Right forelimb (tissue), 1 donor: ENCODE measurements at regions not wholly inside any gene's neighbourhood (a gene's known extent, or its start where the extent isn't known, plus 50 kb on each side); places are given as distances from the start of the nearest gene placed in this dataset.
"Not testable (repeated sequence)": the region's sequence is repeated elsewhere in the genome, so short reads cannot be mapped to it uniquely, and the experiment has no call there.

Source experiments
- DNase-seq: peaks from one replicate; pipeline ENCODE4 v3.0.0-alpha.2; 2018

DNA sequence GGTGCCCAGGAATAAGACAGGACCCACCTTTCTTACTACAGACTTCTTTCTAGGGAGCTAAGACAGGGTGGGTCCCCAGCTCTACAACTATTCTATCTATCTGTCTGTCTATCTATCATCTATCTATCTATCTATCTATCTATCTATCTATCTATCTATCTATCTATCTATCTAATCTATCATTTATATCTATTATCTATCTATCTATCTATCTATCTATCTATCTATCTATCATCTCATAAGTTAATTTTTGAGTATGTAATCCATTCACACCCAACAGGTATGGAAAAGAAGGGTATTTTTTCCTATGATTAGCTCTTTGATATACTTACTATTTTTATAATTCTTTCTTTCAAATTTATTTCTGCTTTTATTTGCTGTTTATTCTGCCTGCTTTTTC is 55.9 kb downstream of the BAMBI start:
- DNase-seq = no peak

DNA sequence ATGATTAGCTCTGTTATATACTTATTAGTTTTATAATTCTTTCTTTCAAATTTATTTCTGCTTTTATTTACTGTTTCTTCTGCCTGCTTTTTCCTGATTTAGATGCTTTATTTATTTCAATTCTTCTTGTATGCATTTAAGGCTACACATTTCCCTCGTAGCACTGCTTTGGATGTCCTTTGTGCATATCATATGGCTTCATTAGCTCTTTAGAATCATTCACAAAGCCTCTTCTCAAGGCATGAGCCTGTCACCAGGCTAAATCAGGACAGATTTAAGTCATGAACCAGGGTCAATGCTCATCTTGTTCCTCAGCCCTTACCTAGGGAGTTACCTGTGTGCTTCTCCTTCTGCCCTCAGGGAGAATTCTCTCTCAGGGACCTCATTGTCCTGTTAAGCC is 56.3 kb downstream of the BAMBI start:
- DNase-seq = no peak

DNA sequence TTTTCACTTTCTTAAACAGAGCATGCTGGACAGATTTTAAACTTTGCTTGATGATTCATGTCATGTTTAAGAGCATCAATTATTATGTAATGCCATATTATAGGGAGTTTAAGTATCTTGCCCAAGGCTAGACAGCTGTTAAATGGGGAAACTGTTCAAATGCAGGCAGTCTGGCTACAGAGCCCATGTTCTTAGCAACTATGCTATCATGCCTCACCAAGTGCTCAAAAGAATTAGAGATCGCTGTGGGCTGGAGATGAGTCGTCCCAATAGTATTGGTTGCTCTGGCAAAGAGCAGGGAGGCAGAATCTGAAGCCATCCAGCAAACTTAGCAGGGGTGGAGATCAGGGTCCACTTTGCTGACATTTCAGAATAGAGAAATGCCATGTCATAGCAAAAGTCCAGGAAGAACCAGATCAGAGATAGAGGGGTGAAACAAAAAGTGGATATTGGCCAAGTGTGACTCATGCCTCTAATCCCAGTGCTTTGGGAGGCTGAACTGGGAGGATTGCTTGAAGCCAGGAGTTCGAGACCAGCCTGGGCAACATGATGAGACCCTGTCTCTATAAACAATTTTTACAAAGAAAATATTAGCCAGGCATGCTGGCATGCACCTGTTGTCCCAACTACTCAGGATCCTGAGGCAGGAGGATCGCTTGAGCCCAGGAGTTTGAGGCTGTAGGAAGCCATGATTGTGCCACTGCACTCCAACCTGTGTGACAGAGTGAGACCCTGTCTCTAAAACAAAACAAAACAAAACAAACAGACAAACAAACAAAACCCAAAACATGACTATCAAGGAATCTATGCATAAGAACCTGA is 57.8 kb downstream of the BAMBI start:
- DNase-seq = no peak

DNA sequence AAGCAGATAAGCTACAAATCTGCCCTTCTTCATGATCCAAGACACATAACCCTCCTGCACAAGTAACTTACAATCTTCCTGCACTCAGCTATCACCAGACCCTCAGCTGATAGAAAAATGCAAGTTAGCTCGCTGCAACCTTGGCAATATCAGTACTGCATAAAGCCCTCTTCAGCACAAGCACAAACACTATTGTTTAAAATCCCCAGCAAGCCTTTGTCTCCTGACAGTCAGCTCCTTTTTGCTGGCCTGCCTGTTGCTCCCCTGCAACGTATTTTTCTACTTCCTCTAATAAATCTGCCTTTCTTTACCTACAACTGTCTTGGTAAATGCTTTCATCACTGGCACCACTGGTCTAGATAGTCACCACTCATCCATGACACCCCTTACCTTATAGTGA is 59.8 kb downstream of the BAMBI start:
- DNase-seq = no peak

DNA sequence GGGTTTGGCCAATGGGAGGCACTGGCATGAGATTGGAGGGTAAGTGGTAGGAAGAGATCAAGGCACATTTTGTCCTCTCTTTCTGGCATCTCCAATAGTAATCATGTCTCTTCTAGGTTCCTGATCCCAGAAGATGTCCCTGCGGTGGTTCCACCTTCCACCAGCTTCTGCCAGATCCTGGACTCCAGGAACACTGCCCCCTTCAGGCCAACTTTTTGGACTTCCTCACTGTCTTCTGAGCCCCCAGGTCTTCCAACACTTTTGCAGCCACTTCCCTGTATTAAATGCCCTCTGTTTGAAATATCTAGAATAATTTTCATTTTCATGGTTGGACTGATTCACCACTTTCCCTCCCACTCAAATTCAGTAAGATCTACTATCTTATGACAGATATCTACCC is 60.9 kb downstream of the BAMBI start:
- DNase-seq = no peak

DNA sequence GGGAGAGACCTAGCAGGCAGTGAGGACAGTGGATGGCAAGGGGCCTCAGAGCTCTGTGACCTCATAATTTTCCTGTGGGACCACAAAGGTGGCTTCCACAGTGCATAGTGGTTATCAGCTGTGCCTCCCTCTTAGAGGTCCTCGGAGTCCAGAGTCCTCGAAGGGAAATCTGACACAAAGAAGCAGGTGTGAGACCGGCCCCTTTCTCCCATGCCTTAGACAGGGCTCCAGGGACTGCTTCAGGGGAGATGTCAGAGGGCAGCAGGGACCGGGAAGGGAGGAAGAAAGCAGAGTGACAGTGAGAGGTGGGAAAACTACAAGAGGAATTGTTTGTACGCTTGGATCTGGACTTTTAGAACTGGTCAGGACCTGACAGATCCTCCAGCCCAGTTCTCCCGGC is 66.3 kb downstream of the BAMBI start:
- DNase-seq = no peak

DNA sequence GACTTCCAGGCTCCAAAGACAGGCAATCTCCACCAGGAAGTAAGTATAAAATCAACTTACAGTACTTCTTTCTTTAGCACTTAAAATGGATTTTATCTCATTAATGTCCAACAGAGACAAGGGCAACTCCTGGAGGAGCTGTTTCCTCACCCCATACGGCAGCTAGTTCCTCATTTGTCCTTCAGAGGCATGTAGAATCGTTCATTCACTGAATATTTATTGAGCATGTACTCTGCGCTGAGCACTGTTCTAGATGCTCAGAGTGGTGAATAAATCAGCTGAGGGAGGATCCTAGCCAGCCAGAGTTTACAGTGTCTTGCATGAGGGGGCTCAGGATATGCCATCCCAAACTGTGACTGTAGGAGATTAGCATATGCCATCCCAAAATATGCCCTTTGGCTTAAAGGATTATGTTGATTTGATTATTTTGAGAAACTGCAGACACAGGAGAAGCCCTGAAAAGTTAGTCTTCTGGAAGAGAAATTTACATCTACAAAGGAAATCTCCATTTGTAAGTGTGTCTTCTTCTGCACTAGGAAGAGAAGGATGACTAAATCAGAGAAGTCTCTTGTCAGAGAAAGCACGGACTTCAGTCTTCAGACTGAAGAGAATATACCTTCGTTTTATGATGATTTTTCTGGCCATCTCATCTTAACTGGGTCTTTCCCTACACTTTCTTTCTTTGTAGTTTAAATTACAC is 66.9 kb downstream of the BAMBI start:
- DNase-seq = no peak

DNA sequence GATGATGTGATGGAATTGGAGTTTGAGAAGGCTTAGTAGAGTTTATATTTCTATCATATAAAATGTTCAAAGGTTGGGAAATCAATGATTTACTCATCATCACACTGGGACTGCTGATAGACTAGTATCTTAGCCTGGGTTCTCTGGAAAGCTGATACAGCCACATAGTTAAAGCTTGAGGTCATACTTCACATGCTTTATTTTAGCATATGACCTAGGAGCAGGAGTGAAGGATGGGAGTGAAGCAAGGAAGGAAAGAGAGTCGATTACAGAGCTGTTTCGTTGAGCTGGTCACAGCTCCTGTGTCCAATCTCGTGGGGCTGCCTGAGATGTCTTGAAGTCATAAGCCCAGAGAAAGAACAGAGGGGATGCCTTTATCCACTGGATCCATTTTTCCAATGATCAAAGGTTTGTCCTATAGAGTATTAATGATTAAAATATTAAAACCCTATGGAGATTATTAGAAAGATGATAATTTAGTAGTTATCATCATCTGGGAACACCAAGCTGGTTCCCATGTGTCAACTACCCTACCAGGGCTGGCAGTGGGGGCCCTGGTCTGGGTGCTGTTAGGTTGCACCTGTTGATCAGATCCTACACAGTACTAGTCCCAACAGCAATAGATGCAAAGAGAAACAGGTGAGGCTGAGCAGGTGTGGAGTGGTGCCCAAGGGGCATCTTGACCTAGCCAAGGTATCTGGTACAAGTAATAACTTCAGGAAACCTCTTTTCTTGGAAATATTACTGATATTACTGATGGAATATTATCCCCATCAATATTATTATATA is 77.8 kb downstream of the BAMBI start:
- no peak for DNase-seq

DNA sequence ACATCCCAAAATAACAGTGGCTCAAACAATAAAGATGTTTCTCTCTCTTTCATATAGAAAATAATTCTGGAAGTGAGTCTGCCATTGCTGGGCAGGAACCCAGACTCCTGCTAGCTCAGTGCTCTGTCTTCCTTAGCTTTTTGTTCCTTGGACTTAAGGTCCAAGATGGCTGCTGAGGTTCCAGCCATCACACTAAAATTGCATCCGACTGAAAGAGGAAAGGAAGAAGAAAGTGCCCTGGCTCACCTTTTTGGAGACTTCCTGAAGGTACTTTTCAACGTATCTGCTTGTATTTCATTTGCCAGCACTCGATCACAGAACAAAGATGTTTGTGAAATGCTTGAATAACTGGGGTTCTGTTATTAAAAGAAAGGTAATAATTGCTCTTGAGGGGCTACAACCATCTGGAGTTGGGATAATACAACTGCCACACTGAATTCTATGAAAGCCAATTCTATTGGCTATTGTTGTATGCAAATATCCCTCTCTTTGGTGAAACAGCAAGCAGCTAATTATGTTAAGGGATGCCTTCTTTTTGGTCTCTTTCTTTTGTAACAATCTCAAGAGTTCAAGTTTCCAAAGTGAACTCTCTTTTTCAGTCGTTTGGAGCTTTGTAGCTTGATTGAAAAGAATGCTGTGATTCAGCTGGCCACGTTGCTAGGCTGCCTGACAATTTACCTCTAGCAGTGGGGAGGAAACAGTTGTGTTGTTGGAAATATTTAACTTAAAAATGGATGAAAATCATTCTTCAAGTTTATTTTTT is 83.9 kb downstream of the BAMBI start:
- DNase-seq = no peak

DNA sequence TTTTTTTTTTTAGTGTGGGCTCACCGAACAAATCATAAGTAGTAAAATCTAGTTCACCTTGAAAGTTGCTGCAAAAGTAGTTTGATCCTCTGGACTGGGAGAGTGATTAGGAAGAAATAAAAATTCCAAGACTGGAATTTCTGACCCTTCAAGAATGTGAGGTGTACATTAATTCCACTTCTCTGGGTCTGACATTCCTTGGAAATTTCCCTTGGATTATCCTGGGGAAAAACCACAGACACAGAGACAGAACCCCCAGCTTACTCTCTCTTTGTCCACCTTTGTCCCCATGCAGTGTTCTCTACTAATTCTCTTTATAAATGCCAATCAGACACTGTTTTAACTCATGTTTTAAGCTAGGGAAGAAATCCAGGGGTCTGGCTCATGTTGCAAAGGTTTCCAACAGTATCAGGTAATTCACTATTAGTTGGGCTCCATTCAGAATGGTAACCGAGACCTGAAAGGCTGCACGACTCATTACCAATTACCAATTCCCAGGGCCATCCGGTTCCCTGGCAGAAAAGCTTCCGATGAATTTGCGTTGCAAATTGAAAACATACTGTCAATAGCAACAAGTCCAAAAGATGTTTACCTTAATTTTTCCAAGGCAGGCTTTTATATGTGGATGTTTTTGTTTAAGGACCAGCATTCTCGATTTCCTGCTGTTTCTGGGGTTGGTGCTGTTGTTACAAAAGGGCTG is 86.3 kb downstream of the BAMBI start:
- DNase-seq = no peak

DNA sequence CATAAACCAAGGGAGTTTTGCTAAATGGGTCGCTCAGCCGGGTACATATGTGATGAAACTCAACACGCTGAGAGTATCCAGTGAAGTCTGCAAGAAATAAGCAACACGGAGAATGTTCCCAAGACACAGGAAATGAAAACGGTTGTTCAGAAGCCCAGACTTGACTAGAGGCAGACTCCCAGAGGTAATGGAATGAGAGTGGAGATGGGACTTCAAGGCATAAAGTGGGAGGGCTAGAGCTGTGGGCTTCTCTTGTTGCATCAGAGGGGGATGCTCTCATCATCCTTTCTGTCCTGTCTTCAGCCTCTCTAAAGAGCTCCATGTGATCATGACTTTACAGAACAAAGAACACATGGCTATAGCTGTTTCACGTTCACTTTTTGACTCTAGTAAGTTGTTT is 88.3 kb downstream of the BAMBI start:
- no peak for DNase-seq

DNA sequence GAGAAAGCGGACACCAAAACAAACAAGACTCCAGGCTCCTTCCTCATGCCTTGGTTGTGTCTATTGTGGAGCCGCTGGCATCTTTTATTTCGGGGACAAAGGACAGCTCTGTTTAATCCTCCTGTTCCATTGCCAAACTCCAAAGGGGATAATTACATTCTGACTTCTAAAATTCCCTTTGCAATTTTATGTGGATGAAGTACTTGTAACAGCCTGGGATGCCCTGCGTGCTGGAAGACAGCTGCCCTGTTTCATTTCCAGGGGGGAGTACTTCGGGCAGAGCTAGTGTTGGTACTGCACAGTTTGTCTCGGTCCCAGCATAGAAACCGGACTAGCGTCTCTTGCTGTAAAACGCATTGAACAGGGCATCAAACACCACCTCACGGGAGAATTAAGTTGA is 90.9 kb downstream of the BAMBI start:
- DNase-seq = no peak

DNA sequence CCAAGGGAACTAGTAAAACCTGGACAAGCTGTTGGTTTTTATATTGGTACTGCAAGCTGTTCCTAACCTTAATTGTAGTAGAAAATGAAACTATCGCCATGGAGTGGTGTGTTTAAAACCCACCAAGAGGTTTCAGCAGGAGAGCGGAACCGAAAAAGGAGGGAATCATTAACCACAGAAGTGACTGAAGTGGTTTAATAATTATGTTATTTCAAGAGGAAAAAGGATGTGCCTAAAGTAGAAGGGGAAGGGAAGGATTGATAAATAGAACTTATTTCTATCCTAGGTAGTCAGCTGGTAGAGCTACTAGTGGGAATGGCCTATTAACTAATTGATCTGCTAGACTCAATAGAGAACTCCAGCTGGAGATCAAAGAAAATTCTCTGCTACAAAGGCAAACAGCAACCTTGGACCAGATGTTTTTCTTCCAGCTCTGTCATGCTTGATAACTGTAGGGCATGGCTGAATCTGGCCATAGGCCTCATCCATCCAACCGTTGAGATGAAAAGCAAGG is 91.8 kb downstream of the BAMBI start:
- DNase-seq = no peak

DNA sequence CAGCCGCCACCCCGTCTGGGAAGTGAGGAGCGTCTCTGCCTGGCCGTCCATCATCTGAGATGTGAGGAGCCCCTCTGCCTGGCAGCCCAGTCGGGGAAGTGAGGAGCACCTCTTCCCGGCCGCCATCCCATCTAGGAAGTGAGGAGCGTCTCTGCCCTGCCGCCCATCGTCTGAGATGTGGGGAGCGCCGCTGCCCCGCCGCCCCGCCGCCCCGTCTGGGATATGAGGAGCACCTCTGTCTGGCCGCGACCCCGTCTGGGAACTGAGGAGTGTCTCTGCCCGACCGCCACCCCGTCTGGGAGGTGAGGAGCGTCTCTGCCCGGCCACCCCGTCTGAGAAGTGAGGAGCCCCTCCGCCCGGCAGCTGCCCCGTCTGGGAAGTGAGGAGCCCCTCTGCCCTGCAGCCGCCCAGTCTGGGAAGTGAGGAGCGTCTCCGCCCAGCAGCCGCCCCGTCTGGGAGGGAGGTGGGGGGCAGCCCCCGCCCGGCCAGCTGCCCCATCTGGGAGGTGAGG is 94.3 kb downstream of the BAMBI start:
- not testable (repeated sequence) for DNase-seq

DNA sequence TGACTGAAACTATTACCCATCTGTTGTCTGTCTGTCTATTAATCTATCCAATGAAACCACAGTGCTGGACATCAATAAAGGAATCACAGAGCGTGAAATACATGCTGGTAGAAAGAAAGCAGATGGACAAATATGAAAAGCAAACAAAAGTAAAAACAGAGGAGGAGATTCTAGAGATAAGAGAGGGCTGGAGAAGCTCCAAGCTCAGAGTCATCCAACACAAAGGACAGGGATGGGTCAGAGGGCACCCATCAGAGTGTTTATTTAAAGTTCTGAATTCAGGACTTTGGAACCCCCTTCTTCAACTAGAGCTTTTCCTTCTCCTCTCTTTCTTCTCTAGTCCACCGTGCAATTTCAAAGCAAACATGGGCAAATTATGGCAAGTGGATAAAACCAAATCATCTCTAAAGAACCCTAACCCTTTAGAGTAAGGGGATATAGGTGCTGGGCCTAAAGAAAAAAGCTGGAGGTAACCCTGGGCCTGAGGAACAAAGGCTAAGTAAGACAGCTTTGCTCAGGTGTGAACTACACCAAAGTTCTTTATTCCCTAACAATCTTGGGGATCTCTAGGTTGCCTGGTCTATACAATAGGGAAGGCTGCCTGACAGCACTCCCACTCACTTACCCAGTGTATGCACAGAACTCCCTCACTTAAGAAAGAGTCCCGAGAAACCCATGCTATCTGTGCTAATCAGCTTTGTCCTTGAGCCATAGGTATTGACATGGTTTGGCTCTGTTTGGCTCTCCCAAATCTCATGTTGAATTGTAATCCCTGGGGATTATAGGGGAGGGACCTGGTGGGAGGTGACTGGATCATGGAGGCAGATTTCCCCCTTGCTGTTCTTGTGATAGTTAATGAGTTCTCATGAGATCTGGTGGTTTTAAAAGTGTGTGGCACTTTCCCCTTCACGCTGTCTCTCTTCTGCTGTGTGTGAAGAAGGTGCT is 97.0 kb downstream of the BAMBI start:
- no peak for DNase-seq

DNA sequence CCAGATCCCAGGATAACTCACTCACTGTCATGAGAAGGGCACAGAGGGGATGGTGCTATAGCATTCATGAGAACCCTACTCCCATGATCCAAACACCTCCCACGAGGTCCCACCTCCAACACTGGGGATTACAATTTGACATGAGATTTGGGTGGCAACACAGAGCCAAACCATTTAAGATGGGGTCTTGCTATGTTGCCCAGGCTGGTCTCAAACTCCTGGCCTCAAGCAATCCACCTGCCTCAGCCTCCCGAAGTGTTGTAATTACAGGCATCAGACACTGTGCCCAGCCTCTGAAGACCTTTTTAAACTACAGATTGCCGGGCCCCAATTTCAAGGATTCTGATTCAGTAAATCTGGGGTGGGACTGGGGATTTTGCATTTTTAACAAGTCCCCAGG is 98.5 kb downstream of the BAMBI start:
- DNase-seq = no peak

DNA sequence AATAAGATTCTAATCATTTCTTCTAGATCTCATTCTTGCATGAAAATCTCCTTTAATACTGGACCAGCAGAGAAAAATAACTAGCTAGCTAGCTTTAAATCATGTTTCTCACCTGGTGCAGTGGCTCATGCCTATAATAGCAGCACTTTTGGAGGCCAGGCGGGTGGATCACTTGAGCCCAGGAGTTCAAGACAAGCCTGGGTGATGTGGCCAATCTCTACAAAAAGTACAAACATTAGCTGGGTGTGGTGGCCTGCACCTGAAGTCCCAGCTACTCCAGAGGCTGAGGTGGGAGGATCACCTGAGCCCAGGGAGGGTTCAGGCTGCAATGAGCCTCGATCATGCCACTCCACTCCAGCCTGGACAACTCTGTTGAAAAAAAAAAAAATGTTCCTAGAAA is 99.2 kb downstream of the BAMBI start:
- no peak for DNase-seq

DNA sequence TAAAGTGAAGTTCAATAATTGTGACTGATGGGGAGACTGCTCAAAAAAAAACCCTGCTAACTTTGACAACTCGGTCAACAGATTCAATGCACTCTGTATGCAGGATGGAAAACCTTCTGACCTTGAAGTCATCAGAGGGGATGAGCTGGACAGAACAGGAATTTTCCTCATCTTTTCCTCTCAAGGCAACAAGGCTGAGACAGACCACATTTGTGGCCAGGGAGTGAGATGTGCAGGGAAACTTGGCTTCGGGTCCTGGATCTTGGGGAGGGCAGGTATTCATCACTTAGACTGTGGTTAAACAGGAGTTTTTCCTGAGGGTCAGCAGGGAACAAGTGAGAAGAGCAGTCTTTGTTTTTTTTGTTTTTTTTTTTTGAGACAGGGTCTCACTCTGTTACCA is 100.6 kb downstream of the BAMBI start:
- DNase-seq = no peak

DNA sequence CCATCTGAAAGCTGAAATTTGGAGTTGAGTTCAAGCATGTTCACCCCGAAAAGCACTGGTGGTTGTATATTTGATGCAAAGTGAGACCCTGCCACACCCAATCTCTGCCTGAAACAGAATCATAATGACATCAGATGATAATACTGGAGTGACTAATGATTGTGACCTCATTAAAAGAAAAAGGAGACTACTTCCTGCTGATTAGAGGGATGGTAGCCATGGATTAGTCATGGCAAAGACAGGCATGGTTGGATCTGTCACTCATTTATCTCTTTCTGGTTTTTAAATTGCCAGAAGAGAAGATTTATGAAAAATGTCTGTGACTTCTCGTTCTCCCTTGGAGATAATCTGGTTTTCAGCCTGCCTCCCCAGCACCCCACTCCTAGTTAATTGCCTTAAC is 101.2 kb downstream of the BAMBI start:
- no peak for DNase-seq

DNA sequence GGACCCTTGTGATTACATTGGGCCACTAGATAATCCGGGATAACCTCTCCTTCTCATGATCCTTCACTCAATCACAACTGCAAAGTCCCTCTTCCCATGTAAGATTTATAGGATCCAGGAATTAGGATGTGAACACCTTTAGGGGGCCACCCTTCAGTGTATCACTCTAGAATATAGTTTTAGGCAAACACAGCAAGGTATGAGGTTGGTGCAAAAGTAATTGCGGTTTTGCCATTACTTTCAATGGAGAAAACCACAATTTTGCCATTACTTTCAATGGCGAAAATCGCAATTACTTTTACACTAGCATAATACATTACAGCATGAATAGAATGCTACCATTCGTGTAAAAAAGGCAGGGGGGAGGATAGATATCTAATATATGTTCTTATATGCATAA is 104.0 kb downstream of the BAMBI start:
- no peak for DNase-seq

DNA sequence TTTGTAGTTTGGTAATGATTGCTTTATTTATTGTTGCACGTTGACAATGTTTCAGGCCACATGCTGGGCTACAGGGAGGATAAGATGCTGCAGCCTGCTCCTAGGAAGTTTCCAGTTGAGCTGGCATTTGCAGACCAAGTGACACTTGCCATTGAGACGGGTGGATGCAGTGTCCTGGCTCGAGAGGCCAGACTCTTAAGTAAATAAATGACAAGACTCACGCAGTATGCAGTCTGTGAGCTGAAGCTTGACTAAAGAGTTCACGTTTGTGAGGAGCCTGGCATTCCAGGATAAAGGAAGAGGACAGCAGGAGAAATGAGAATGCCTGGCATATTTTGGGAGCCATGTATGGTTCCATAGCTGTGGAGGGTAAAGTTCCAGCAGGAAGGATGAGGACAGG is 105.8 kb downstream of the BAMBI start:
- DNase-seq = no peak
